NCI-H345 treated with DMSO at 0.1 percent for 48 hours (cell line): ENCODE measurements at regions not wholly inside any gene's neighbourhood (a gene's known extent, or its start where the extent isn't known, plus 50 kb on each side); places are given as distances from the start of the nearest gene placed in this dataset.

Source experiments
- DNase-seq: peaks from one replicate; lab custom pipeline; 2025; ENCODE audit not compliant: unreplicated experiment; lab: John Stamatoyannopoulos, UW

DNA sequence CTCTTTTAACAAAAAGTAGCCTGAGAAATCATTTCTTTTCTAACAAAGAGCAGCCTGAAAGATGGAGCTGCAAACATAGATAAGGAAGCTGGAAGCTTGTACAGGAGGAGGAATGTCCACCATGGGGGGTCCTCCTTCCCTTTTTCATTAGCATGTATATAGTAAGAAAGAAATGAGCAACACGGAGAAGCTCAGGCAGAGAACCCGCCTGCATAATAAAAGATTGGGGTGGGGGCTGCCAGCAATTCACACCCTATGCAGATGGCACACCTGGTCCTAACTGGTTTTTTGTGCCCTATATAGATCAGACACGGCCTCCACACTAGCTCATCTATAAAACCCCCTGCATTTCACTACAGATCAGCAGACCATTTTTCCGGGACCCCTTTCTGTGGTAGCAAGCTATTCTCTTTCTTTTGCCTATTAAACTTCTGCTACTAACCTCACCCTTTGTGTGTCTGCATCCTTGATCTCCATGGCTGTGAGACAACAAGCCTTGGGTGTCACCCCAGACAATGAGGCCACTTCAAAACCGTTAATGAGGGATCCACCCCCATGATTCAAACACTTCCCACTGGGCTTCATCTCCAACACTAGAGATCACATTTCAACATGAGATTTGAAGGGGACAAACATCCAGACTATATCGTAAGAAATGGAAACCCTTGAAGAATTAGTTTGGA is 167.5 kb upstream of the FREM2 start:
- no peak for DNase-seq

DNA sequence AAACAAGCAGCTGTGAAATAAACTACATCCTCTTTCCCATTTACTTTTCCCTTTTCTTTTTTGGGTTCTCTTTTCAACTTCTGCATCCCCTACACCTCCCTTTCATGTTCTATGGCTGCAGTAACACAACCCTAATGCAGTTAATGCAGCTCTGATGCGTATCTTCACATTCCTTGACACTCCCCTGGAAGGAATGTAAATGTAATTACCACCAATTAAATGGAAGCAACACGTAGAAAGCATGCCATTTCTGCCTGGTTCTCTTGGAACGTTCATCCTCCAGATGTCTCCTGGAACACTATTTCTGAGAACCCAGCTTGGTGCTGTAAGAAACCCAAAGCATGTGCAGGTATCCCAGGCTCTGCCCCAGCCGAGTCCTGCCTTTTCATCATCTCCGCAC is 166.8 kb upstream of the FREM2 start:
- no peak for DNase-seq

DNA sequence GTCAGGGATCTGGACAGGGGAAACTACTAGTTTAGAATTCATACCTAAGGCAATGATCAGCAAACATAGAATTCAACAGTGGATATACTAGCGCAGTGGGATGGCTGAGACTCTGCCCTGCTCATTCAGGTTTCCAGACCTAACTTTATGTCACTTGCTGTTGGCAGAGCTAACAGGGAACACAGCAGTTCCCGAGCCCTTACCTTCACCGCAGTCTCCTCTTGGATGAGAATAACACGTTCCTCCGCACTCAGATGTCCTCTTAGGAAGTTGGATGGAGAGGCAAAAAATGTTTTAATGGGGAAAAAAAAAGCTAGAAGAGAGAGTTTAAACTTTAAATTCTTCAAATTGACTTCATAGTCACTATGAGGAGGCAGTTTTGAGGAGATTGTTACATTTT is 159.7 kb upstream of the FREM2 start:
- DNase-seq: no peak

DNA sequence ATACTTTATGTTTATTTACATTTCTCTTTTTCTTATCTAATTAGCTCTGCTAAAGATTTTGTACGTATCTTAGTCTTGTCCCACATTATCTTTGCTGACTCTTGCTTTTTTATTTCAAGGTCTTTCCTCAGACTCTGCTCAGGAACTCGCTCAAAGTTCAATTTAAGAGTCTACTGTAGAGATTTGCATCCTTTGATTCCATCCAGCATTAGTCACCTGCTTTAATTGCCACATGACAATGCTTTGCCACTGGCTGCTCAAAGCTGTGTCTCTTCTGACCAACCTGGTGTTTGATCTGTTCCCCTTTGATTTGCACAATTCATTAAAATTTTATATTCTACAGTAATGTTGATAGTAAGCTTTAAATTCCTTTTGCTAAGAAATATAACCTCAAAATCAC is 157.9 kb upstream of the FREM2 start:
- DNase-seq: no peak

DNA sequence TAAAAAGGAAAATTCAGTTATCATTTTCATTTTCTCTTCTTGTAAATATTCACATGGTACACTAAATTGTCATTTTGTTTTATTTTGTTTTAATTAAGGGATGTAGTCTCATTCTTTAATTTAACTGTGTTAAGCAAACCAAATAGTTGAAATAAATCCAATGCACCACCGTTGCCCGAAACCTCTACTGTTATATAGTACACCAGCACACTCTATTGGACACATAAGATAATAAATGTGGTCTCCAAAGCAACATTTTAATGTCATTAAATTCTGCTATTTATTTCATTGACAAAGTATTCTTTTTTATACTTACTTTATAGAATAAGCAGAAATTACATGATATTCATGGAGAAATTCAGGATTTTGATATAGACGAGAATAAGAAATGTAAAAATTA is 156.4 kb upstream of the FREM2 start:
- no peak for DNase-seq

DNA sequence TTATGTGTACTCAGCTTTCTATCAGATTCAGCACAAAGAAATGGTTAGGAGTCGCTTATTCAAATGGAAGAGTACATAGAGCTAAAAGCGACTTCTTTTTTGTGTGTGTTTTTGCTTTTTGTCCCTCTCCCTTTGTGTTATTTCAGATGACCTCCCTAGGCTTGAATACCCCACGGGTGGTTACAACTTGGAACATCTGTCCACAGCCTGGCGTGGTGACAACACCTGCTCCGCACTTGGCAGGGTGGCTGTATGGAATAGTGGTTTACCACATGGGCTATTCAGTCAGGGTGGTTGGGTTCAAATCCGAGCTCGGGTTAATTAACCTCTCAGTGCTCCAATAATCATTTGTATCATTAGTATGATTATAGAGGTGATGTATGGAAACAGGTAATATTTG is 151.6 kb upstream of the FREM2 start:
- peak; percentile 33 for DNase-seq

DNA sequence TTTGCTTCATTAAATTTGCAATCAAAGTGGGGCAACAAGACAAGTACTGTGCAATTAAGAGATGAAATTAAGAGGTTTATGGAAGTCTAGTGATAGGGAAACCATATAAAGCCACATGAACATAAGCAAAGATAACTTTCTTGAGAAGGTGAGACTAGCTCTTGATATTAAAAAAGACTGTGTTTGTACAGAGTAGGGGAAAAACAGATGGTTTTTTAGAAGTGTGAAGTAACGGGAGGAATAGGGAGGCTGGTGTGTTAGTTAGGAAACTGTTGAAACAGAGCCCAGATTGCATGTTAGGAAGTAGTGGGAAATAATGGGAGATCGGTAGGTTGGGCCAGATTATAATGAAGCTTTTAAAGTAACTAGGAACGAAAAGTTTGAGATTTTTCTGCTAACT is 149.8 kb upstream of the FREM2 start:
- DNase-seq: no peak

DNA sequence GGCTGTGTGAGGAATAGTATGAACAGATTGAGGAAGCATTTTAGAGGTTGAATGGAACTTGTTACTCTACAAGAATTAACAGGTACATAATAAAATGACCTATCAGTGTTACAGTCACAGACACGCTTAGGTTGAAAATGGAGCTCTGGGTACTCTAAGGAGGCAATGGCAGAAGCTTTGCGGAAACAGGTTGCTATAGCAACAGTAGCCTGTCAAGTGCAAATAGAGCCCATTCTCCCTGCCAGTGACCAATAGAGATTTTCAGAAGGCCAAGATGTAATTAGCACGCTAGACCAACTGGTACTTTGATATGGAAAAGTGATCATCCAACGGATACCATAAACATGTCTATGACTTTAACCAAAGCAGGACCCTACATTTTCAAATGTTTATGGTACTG is 148.5 kb upstream of the FREM2 start:
- no peak for DNase-seq

DNA sequence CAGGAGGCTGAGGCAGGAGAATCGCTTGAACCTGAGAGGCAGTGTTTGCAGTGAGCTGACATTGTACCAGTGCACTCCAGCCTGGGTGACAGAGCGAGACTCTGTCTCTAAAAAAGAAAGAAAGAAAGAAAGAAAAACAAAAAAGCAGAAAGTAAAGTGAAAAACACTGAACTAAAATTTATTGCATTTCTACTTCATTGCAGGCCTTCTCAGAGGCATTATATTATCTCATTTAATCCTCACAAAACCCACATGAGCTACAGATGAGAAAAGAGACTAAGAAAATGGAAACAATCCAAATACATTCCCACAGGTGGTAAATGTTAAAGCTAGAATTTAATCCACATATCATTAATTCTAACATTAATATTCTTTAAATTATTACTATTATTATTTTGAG is 147.2 kb upstream of the FREM2 start:
- no peak for DNase-seq

DNA sequence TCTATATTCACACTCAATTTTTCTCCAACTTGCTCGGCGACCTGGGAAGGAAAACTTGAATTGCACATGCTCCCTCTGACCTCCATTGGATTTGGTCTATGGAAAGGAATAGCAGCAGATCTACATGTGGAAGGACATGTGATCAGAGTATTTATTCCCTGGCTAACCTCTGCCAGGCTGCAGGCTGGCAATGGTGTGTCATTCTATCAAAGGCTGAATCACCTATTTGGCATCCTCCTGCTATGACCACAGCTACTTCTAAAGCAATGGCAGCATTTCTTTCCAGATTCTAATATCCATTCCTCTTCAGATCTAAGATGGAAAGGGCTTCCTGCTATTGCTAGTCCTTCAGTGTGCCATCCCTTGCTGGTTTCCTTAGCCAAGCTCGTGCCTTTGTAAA is 144.3 kb upstream of the FREM2 start:
- no peak for DNase-seq

DNA sequence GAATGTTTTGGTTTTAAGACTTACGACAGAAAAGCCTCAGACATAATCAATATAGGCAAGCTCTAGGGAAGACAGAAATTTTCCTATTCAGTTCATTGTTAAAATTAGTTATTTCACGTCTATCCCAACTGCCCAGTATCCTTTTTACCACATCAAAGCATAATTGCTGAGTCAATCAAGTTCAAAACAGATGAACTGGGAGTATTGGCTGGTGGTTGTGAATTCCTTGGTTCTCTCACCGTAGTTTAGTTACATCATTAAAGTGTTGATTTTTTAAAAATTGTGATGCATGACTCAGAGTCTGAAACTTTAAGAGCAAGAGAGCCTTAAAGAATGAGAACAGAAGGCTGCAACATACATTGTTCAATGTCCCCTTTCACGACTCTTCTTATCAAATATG is 143.3 kb upstream of the FREM2 start:
- no peak for DNase-seq

DNA sequence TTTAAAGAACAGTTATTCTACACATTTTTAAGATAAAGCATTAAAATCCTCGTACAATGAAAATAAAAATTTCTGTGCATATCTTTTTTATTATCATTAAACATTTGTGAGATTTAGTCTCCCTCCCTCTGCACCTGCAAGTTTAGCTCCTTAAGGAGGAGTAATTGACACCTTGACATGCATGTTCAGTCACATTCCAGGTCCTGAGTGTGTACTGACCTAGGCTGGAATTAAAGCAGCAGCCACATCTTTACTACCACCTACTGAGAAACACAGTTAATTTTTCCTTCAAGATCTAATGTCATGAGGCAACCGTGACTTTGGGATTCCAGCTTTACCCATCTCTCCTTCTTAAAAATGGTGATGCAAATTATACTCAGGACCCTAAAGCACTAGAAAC is 123.1 kb upstream of the FREM2 start:
- DNase-seq: no peak

DNA sequence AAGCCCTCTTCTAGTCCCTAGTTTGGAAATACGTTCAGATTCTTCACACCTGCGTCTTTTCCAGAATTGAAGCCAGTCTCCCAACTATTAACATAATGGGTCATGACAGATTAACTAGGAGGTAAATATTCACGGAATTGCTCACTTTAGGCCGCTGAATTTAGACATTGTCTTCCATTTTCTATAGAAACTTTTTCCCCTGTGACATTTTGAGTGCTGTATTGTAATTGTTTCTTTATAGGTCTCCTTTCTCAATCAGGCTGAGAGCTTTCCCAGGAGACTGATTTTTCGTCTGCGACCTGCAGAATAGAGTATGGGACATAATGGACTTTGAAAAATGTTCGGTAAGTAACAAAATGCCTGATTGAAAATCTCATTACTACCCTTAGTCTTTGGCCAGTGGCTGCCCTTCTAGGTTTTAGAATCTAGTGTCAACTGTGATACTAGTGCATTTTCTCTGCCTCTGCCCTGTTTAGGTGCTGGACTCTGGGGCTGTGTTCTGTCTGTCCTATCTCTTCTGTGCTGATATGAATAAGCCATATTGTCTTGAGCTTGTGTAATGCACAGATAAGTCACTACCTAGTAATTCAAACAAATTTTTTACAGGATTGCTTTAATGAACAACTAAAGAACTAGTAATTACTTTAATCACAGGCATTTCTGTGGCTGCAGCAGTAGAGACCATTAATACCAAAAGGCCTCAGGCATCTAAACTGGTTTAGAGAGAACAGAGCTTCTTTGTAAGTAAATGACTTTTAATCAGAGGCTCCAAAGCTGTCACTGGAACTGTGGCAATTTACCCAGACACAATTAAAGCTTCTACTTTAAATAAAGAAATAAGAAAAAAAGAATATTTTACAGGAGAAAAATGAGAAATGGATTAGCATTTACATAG is 122.4 kb upstream of the FREM2 start:
- no peak for DNase-seq

DNA sequence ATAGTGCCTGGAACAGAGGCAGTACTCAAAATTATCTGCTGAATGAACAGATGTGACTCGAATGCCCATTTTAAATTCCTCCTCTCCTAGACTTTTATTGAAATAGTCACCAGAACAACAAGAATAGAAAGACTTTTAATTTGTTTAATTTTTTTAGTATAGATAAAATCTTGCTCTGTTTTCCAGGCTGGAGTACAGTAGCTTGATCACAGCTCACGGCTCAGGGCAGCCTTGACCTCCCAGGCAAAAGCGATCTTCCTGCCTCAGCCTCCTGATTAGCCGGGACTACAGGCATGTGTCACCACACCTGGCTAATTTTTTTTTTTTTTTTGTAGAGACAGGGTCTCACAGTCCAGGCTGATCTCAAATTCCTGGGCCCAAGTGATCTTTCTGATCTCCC is 120.9 kb upstream of the FREM2 start:
- no peak for DNase-seq

DNA sequence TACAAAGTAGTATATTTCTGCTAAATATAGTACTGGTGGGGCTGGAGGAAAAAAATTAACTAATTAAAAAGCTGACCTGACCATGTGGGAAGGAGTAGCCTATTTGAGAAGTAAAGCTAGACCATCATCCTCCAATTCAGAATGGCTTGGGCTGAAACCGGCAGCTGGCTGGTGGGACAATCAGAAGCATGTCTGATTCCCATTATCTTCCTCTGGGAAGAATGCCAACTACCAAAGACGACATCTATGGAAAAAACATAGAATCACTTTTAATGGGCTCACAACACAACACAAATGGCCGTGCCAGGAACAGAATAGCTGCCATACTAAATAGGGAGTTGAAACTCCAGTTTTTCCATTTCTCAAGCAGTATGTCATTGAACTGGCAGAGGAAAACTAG is 120.4 kb upstream of the FREM2 start:
- peak; percentile 68 for DNase-seq

DNA sequence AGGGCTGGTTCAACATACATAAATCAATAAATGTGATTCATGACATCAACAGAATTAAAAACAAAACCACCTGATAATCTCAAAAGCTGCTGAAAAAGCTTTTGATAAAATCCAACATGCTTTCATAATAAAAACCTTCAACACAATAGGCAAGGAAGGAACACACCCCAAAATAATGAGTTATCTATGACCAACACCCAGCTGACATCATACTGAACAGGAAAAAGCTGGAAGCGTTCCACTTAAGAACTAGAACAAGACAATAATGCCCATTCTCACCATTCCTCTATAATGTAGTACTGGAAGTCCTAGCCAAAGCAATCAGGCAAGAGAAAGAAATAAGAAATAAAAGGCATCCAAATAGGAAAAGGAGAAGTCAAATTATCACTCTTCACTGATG is 116.2 kb upstream of the FREM2 start:
- no peak for DNase-seq

DNA sequence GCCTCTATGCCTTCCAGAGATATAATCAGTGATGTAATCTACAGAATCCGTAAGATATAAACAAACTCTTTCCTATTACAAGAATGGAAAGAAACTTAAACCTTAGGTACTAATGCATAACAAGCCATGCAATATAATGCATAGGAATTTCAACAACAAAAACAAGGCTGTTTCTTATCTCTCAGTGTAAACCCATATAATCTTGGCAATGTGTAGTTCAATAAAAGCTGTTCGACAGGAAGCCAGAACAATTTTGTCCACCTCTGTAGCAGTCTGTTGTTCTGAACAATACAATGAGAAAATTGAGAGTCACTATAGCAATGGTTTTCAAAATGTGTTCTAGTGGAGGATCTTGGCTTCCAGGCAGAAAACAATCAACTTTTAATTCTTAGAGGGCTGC is 111.5 kb upstream of the FREM2 start:
- no peak for DNase-seq

DNA sequence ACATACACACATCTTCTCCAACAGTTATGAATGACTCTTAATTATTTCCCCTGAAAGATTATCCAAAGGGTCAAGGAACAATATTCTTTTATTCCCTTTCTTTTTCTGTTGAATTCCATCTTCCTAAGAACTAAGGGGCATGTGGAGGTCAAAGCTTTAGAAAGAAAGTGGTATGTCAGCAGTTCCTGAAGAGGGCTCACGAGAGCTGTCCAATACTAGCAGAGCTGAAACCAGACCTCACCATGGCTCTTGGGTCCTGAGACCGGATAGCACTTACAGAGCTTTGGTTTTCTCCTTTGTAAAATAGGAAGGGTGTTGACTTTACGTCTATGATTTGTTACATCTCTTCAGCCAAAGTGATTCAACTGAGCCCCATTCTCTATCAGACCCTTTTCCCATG is 109.8 kb upstream of the FREM2 start:
- DNase-seq: no peak

DNA sequence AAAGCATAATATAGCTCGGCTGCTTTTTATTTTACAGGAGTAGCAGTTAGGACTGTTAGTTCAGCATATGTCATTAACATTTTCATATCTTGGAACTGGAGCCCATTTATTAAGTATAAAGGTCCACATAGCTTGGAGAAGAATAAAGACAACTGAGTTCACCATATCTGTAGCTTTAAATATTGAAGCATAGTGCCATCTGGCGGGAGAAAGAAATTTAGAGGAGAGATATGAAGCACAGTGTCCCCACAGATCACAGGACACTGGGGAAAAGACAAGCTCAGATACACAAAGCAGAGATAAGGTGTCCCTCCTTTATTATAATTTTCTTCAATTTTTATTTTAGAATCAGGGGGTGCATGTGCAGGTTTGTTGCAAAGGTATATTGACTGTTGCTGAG is 104.7 kb upstream of the FREM2 start:
- peak; percentile 24 for DNase-seq

DNA sequence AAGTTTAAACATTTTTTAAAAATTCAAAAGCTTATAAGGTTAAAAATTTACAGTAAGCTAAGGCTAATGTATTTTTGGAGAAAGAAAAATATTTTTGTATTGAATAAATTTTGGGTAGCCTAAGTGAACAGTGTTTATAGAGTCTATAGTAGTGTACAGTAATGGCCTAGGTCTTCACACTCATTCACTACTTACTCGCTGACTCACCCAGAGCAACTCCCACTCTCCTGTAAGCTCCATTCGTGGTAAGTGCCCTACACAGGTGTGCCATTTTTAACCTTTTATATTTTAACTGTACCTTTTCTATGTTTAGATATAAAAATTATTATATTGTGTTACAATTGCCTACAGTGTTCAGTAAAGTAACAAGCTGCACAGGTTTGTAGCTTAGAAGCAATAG is 96.6 kb upstream of the FREM2 start:
- no peak for DNase-seq

DNA sequence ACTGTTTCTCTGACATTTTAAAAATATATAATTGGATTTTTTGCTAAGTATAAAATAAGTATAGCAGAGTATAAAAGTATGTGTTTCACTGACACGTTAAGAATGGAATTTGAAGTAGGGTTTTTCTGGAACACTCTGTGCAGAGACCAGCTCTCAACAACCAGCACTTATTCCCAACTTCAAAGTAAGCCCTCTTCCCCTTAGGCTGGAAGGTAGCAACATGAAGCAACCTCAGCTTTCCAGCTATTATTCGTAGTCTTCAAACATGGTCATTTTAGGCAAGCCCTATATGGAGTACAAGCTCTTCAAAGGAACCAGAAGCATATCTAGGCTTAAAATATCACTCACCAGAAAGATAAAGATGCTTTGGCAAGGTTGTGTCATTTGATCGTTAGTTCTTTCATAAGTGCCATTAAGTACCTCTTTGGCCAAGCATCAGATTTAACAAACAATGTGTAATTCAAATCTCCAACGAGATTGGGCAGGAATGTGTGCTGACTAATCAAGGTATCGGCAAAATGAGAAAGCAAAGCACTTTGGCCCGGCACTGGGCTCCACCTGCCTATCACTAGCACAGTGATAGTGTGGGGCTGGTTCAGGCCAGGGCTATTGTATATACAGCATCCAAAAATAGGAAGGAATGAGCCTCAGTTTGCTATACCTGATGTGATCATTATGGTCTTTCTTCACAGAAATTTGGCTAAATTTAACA is 95.9 kb upstream of the FREM2 start:
- DNase-seq: peak; percentile 88

DNA sequence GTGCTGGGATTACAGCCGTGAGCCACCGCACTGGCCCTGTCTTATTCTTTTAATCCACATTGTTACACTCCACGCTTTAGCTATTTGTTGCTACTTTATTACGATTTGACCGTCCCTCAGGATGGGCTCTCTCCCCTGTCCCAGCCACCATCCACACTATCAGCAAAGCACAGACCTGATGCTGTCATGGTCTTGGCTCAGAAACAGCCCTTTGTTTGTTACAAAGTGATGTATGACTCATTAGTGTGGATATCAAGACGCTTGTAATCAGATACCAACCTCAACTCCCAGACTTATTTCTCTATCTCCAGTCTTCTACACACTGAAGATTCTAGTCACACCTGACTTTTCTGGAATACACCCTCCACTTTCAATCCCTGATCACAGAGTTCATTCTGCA is 84.6 kb upstream of the FREM2 start:
- no peak for DNase-seq
